Gastrocnemius medialis (tissue), 4 donors: ENCODE measurements at regions not wholly inside any gene's neighbourhood (a gene's known extent, or its start where the extent isn't known, plus 50 kb on each side); places are given as distances from the start of the nearest gene placed in this dataset.

Experiments used
- POLR2A ChIP-seq, 2 donors: fragments of 450-650 bp; IDR thresholded peaks; one replicate each; pipeline ENCODE4 v1.6.1; 2017; ENCODE audit warnings: antibody characterized with exemption in 2 of 2, mild to moderate bottlenecking in 2 of 2, moderate library complexity in 2 of 2
- TF ChIP-seq, protein P1 (sequence below), 5 experiments: fragments of 450-650 bp in 3 of 5; fragments of 200-600 bp in 2 of 5; sonication (generic) in 2 of 5; IDR thresholded peaks in 4 of 5; conservative IDR thresholded peaks in 1 of 5; 1 replicate in 4 of 5; 2 replicates in 1 of 5; pipeline ENCODE4 v1.5.1; 2016 to 2019; ENCODE audit warnings: antibody characterized with exemption in 5 of 5, mild to moderate bottlenecking in 3 of 5, moderate library complexity in 3 of 5

DNA sequence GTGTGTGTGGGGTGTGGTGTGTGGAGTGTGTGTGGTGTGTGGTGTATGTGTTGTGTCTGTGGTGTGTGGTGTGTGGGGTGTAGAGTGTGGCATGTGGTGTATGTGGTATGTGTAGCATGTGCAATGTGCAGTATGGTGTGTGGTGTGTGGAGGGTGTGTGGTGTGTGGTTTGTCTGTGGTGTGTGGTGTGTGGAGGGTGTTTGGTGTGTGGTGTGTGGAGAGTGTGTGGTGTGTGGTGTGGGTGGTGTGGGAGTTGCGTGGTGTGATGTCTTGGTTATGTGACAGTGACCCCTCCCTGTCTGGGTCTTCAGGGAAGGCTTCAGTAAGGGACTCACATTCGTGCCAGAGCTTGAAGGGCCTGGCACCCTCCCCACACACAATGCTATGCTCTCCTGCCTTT lies 718.2 kb upstream of the SOX11 start:
- TF ChIP-seq, protein P1, sequence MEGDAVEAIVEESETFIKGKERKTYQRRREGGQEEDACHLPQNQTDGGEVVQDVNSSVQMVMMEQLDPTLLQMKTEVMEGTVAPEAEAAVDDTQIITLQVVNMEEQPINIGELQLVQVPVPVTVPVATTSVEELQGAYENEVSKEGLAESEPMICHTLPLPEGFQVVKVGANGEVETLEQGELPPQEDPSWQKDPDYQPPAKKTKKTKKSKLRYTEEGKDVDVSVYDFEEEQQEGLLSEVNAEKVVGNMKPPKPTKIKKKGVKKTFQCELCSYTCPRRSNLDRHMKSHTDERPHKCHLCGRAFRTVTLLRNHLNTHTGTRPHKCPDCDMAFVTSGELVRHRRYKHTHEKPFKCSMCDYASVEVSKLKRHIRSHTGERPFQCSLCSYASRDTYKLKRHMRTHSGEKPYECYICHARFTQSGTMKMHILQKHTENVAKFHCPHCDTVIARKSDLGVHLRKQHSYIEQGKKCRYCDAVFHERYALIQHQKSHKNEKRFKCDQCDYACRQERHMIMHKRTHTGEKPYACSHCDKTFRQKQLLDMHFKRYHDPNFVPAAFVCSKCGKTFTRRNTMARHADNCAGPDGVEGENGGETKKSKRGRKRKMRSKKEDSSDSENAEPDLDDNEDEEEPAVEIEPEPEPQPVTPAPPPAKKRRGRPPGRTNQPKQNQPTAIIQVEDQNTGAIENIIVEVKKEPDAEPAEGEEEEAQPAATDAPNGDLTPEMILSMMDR (IDR thresholded peaks at IDR 0.05 in 4 of 5, conservative IDR thresholded peaks at IDR 0.05 in 1 of 5) = no peak
- no peak for TF ChIP-seq POLR2A (IDR thresholded peaks at IDR 0.05)
